HEK293T (cell line): ENCODE measurements at regions not wholly inside any gene's neighbourhood (a gene's known extent, or its start where the extent isn't known, plus 50 kb on each side); places are given as distances from the start of the nearest gene placed in this dataset.

Experiments
- ARNT ChIP-seq: fragments of 450-650 bp; IDR thresholded peaks from 2 replicates; pipeline ENCODE4 v1.6.1; 2017; ENCODE audit warnings: mild to moderate bottlenecking
- CTBP1 ChIP-seq: fragments of 450-650 bp; IDR thresholded peaks from 2 replicates; pipeline ENCODE4 v1.6.1; 2016; ENCODE audit warnings: borderline replicate concordance
- FOXA1 ChIP-seq: fragments of 450-650 bp; IDR thresholded peaks from 2 replicates; pipeline ENCODE4 v1.6.1; 2016; ENCODE audit warnings: mild to moderate bottlenecking
- FOXM1 ChIP-seq: fragments of 450-650 bp; IDR thresholded peaks from 2 replicates; pipeline ENCODE4 v1.6.1; 2017; ENCODE audit warnings: mild to moderate bottlenecking, borderline replicate concordance
- SP1 ChIP-seq: fragments of 450-650 bp; IDR thresholded peaks from 2 replicates; pipeline ENCODE4 v1.6.1; 2017
- SUZ12 ChIP-seq: fragments of 450-650 bp; IDR thresholded peaks from 2 replicates; pipeline ENCODE4 v1.6.1; 2016; ENCODE audit warnings: mild to moderate bottlenecking

DNA sequence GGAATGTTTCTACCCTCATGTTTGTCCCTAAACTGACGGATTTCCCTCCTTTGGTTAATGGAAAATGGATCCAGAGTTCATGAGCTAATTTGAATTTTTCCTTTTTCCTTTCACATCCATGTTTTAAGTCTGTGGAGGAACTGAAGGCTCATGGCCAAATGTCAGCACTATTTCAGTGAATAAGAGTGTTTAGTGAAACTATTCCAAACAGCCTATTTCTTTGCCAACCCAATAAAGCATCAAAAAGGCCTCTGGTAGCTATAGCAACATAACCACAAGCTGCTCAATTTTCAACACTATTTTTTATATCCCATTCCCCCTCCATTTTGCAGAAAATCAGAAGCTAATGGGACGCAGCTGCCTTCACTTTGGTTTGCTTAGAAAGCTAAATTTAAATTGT is 1454.1 kb downstream of the GATA3 start:
- TF ChIP-seq FOXA1 (no peak), SP1 (no peak), SUZ12 (no peak), ARNT (no peak), CTBP1 (no peak), FOXM1 (no peak)
